Kidney (tissue), 13 donors: ENCODE measurements at regions not wholly inside any gene's neighbourhood (a gene's known extent, or its start where the extent isn't known, plus 50 kb on each side); places are given as distances from the start of the nearest gene placed in this dataset.

Source experiments
- DNase-seq, 5 donors: peaks; one replicate each; pipeline ENCODE4 v3.0.0-alpha.2; 2013 to 2020
- FAIRE-seq: peaks from 2 replicates; lab custom pipeline; 2012; peaks lifted over from hg19 to GRCh38; lab: Jason Lieb, UNC
- H3K27ac ChIP-seq, 2 donors: one replicate each; pipeline ENCODE4 v1.7.0; 2013; ENCODE audit warnings: low read depth in 2 of 2, low read length in 2 of 2, inconsistent platforms in 1 of 2
- H3K27me3 ChIP-seq: one replicate; pipeline ENCODE4 v1.7.1; 2013; ENCODE audit warnings: low read length, inconsistent platforms; ENCODE audit not compliant: control insufficient read depth, insufficient read depth
- H3K36me3 ChIP-seq, 3 donors: one replicate each; pipeline versions ENCODE4 v1.7.0 to v1.7.1; 2013; ENCODE audit warnings: low read length in 3 of 3, control low read depth in 1 of 3, inconsistent platforms in 1 of 3; ENCODE audit not compliant: insufficient read depth in 3 of 3, control insufficient read depth in 2 of 3
- H3K4me1 ChIP-seq, 3 donors: one replicate each; pipeline versions ENCODE4 v1.7.0 to v1.7.1; 2013; ENCODE audit warnings: low read length in 3 of 3, inconsistent platforms in 1 of 3, low read depth in 1 of 3; ENCODE audit not compliant: control insufficient read depth in 2 of 3, insufficient read depth in 2 of 3
- H3K4me3 ChIP-seq, 3 donors: one replicate each; pipeline versions ENCODE4 v1.7.0 to v1.8.1; 2013; ENCODE audit warnings: low read length in 3 of 3, control low read depth in 1 of 3, inconsistent platforms in 1 of 3
- H3K9ac ChIP-seq, 3 donors: one replicate each; pipeline versions ENCODE4 v1.7.0 to v1.7.1; 2013; ENCODE audit warnings: low read length in 3 of 3, control low read depth in 1 of 3, inconsistent platforms in 1 of 3
- H3K9me3 ChIP-seq, 3 donors: one replicate each; pipeline versions ENCODE4 v1.7.0 to v1.7.1; 2013; ENCODE audit warnings: low read length in 3 of 3, control low read depth in 1 of 3, inconsistent platforms in 1 of 3; ENCODE audit not compliant: control insufficient read depth in 2 of 3, insufficient read depth in 1 of 3
- CTCF ChIP-seq: IDR thresholded peaks from 3 replicates; pipeline ENCODE4 v1.5.1; 2012; ENCODE audit warnings: mild to moderate bottlenecking, moderate library complexity, borderline replicate concordance; ENCODE audit not compliant: insufficient read depth; ENCODE audit errors: extremely low read depth
- intact Hi-C: fragments of 100-400 bp; cut with DNase I; formaldehyde crosslinking; loops from one replicate; pipeline ENCODE4 v1.11.1; 2022
- donor health status: control.
- donor health status: control.
- donor health status: control.
- donor health status: control.
- donor health status: control.
- donor health status: DM: yes; HTN: yes; CAD: no.
- donor health status: Normal renal cell carcinoma (clear cell type).

- Histone ChIP-seq H3K9ac (no peak overlapping the region), H3K9me3 (no peaks in the 10 kb centered on the region), H3K4me1 (no peaks in the 10 kb centered on the region), H3K4me3 (no peak overlapping the region), H3K27me3 (no peaks in the 10 kb centered on the region), H3K36me3 (no peaks in the 10 kb centered on the region), H3K27ac (no peak overlapping the region)
- FAIRE-seq (no peak), DNase-seq (no peak)
- intact Hi-C loops: no loop called here
- TF ChIP-seq CTCF: no peak
These were observed 222.6 kb upstream of the NDST3 start for GRCh38 chr4:117811731-117812130.

GRCh38 chr4:117814277-117815246, 219.7 kb upstream of the NDST3 start:
- Histone ChIP-seq H3K27me3 (no peaks in the 10 kb centered on the region), H3K36me3 (no peaks in the 10 kb centered on the region), H3K27ac (no peak overlapping the region), H3K9me3 (no peaks in the 10 kb centered on the region), H3K4me1 (no peaks in the 10 kb centered on the region), H3K4me3 (no peak overlapping the region), H3K9ac (no peak overlapping the region)
- FAIRE-seq: no peak
- no peak for DNase-seq
- intact Hi-C loops: no loop called here
- no peak for TF ChIP-seq CTCF

- H3K4me3 ChIP-seq: no peak overlapping the region
- no peak overlapping the region for H3K27ac ChIP-seq
- no peaks in the 10 kb centered on the region for H3K36me3 ChIP-seq
- H3K9ac ChIP-seq: no peak overlapping the region
- FAIRE-seq (no peak), DNase-seq (no peak)
- intact Hi-C loops: no loop called here
- no peak for TF ChIP-seq CTCF
- no peaks in the 10 kb centered on the region for H3K4me1 ChIP-seq
- no peaks in the 10 kb centered on the region for H3K27me3 ChIP-seq
- no peaks in the 10 kb centered on the region for H3K9me3 ChIP-seq
These were observed 217.0 kb upstream of the NDST3 start for GRCh38 chr4:117817301-117817700.
